Neural crest cell (in vitro differentiated cells): ENCODE measurements at regions not wholly inside any gene's neighbourhood (a gene's known extent, or its start where the extent isn't known, plus 50 kb on each side); places are given as distances from the start of the nearest gene placed in this dataset.

ENCODE experiments used
- DNase-seq: peaks from one replicate; pipeline ENCODE4 v3.0.0; 2021; ENCODE audit warnings: low read depth, mixed read lengths, low spot score
- H3K27ac Mint-ChIP-seq: one replicate; pipeline ENCODE4 v1.8.0; 2021; ENCODE audit warnings: mild to moderate bottlenecking, mixed read lengths; ENCODE audit not compliant: unreplicated experiment
- H3K27me3 Mint-ChIP-seq: 2 replicates; pipeline ENCODE4 v1.8.0; 2021; ENCODE audit warnings: low read depth, mild to moderate bottlenecking, mixed read lengths
- H3K36me3 Mint-ChIP-seq: 2 replicates; pipeline ENCODE4 v1.8.0; 2021; ENCODE audit warnings: low read depth, mild to moderate bottlenecking, mixed read lengths
- H3K4me1 Mint-ChIP-seq: 2 replicates; pipeline ENCODE4 v1.8.0; 2021; ENCODE audit warnings: mixed read lengths
- H3K4me3 Mint-ChIP-seq: one replicate; pipeline ENCODE4 v1.8.0; 2021; ENCODE audit warnings: mild to moderate bottlenecking, mixed read lengths
- H3K9me3 Mint-ChIP-seq: 2 replicates; pipeline ENCODE4 v1.8.0; 2021; ENCODE audit warnings: mixed read lengths
- CTCF ChIP-seq: fragments of 200-600 bp; sonication (generic); conservative IDR thresholded peaks from 2 replicates; pipeline ENCODE4 v1.5.0; 2021; ENCODE audit warnings: antibody characterized with exemption, mild to moderate bottlenecking

GRCh38 chr7:131130324-131130723, 197.4 kb upstream of the MKLN1 start:
- Mint-ChIP-seq H3K4me3 (no peak overlapping the region), H3K4me1 (no peaks in the 10 kb centered on the region), H3K9me3 (no peaks in the 10 kb centered on the region), H3K36me3 (no peaks in the 10 kb centered on the region), H3K27me3 (peaks cover 2% of the 10 kb centered on the region), H3K27ac (no peak overlapping the region)
- no peak for TF ChIP-seq CTCF
- DNase-seq, result no peak

DNA sequence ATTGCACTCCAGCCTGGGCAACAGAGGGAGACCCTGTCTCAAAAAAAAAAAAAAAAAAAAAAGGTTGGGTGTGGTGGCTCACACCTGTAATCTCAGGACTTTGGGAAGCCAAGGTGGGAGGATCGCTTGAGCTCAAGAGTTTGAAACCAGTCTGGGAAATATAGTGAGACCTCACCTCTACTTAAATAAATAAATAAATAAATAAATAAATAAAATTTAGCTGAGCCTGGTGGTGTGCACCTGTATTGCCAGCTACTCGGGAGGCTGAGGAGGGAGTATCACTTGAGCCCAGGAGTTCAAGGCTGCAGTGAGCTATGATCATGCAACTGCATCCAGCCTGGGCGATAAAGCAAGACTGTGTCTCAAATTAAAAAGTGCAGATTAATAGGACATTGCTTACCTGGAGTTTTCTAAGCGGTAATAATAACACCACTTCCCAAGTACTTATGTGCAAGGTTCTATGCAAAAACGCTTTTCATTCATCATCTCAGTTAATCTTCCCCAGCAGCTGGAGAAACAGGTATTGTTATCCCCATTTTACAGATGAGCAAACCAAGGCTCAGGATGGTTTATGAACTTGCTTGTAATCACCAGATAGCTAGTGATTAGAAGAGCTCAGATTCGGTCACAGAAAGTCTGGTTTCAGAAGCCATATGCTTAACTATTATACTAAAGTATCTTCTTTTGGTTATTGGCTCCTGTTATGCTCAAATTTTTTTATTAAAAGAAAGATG, 196.5 kb upstream of the MKLN1 start:
- no peak for TF ChIP-seq CTCF
- H3K27ac Mint-ChIP-seq, result no peak overlapping the region
- H3K9me3 Mint-ChIP-seq, result no peaks in the 10 kb centered on the region

DNA sequence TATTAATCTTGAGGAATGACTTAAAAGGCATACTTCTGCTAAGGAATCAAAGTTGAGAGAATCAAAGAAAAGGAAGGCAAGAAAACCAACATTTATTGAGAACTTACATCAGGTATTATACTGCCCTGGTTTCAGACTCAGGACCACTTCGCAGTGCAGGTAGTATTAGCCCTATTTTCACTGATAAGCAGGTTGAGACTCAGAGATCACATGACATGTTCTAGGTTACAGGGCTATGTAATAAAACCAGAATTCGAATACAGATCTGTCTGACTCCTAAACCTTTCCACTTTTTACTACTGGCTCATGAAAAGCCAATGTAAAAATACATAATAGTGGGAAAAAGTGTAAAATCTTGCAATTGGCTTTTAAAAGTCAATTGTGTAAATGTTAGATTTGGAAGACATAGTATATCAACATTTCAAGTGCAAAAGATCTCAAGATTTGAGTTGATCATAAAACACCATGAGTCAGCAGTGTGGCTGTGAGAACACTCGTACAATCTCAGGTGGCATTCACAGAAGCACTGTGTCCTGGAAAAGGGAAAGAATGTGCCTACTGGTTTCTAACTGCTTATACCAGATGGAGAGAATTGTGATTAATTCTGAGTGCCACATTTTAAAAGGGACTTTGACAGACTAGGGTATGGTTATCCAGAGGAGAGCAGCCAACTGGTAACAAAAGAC, 195.8 kb upstream of the MKLN1 start:
- DNase-seq, result no peak
- H3K4me1 Mint-ChIP-seq, result no peaks in the 10 kb centered on the region
- no peaks in the 10 kb centered on the region for H3K36me3 Mint-ChIP-seq
- H3K27me3 Mint-ChIP-seq, result peaks cover 2% of the 10 kb centered on the region
- no peak overlapping the region for H3K4me3 Mint-ChIP-seq
- H3K9me3 Mint-ChIP-seq, result no peaks in the 10 kb centered on the region
- TF ChIP-seq CTCF, result no peak
- H3K27ac Mint-ChIP-seq, result no peak overlapping the region

More for the DNA sequence above, 196.5 kb upstream of the MKLN1 start:
- H3K4me3 Mint-ChIP-seq, result no peak overlapping the region
- no peaks in the 10 kb centered on the region for H3K36me3 Mint-ChIP-seq
- H3K27me3 Mint-ChIP-seq, result peaks cover 2% of the 10 kb centered on the region
- no peak for DNase-seq
- no peaks in the 10 kb centered on the region for H3K4me1 Mint-ChIP-seq

DNA sequence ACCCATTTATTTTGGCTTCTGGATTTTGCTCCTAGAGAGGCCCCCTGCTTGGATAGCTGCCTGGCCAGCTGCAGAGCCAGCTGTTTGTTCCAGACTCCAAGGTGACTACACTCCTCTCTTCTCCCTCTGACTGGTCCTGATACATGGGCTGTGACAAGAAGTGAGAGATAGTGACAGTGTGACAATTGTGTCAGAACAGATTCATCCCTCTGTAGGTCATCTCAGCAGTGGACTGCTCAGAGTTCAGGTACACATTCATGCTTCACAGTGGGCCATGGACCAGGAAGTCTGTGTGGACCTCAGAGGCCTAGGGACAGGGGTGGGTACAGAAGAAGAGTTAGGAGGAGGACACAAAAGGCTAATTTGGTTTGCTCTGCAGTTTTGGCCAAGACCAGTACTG, 188.2 kb upstream of the MKLN1 start:
- H3K27me3 Mint-ChIP-seq, result no peaks in the 10 kb centered on the region
- H3K4me3 Mint-ChIP-seq, result no peak overlapping the region
- TF ChIP-seq CTCF, result no peak
- no peak for DNase-seq
- H3K4me1 Mint-ChIP-seq, result no peaks in the 10 kb centered on the region
- H3K27ac Mint-ChIP-seq, result no peak overlapping the region
- peaks cover 6% of the 10 kb centered on the region for H3K9me3 Mint-ChIP-seq
- H3K36me3 Mint-ChIP-seq, result no peaks in the 10 kb centered on the region

DNA sequence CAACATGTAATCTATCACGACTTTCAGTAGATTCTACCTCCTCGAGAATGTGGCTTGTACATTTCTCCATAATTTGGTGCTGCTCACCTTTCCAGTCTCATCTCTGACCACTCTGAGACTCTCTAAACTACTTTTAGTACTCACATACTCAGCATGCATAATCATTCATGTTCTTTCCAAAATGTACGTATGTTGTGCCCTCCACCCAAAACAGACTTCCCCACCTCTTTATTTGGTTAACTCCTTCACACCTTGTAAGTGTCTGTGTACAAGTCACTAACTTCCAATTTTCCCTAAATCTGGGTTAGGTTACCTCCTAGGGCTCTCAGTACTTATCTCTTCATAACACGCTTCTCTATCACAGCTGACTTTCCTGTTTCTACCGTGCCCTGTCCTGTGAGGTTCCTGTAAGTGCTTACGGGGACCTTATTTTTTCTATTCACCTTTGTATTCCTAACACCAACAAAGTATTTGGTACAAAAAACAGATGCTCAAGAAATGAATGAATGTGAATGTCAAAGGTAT, 186.2 kb upstream of the MKLN1 start:
- Mint-ChIP-seq H3K27me3 (no peaks in the 10 kb centered on the region), H3K27ac (no peak overlapping the region), H3K4me3 (no peak overlapping the region), H3K4me1 (no peaks in the 10 kb centered on the region), H3K9me3 (peaks cover 6% of the 10 kb centered on the region), H3K36me3 (no peaks in the 10 kb centered on the region)
- DNase-seq, result no peak
- no peak for TF ChIP-seq CTCF
